NCI-H2029 (cell line): ENCODE measurements at regions not wholly inside any gene's neighbourhood (a gene's known extent, or its start where the extent isn't known, plus 50 kb on each side); places are given as distances from the start of the nearest gene placed in this dataset.
"Not testable (repeated sequence)": the region's sequence is repeated elsewhere in the genome, so short reads cannot be mapped to it uniquely, and the experiment has no call there.

Source experiments
- DNase-seq: peaks from one replicate; lab custom pipeline; 2025; lab: John Stamatoyannopoulos, UW

DNA sequence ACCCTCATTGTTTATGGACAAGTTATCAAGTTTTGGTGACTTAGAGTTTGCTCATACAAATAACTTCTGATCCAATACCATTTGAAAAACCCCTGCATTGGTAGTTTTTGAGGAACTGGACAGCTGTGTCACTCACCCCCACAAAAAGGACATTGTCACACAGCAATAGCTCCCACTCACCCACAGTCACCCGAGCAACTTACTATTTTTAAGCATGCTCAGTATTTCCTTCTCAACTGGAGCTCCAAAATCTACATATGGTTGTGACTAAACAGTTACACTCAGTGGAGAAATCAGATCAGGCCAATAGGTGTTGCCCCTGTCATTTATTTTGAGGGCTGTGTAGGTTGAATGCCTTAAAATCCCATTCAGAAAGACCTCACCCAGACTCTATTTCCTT lies 165.2 kb upstream of the AUTS2 start:
- DNase-seq, result no peak

DNA sequence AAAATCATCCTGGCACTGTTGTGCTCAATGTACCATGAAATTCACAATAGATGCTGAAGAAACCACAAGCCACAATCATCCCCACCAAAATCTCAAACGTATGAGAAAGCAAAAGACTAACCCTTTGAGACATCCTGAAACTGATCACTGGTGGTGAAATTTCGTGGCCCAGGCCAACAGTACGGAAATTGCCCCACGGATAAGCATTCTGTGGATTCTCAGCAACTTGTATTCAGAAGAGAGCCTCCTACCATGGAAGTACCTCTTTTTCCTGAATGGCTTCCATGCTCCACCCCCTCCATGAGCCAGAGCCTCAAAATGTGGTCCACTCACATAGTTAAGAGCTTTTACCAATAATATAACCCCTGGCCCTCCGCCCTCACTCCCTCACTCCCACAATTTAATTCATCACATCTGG lies 163.9 kb upstream of the AUTS2 start:
- DNase-seq, result no peak

DNA sequence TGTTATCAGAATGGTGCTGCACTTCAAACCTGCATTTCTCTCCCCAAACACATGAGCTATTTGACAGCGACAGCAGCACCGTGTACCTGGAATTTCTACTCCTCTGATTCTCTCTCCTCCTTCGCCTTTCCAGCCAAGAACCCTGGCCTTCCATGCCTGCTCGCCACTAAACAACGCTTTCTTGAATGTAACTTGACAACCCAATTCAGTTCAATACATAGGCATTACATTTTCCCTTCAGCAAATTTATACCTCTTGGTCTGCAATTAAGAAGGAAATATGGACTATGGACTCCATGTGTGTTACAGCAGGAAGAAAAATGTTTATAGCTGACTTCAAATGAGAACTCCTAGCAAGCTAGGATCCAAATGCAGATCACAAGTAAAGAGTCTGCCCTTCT lies 162.6 kb upstream of the AUTS2 start:
- DNase-seq, result no peak

DNA sequence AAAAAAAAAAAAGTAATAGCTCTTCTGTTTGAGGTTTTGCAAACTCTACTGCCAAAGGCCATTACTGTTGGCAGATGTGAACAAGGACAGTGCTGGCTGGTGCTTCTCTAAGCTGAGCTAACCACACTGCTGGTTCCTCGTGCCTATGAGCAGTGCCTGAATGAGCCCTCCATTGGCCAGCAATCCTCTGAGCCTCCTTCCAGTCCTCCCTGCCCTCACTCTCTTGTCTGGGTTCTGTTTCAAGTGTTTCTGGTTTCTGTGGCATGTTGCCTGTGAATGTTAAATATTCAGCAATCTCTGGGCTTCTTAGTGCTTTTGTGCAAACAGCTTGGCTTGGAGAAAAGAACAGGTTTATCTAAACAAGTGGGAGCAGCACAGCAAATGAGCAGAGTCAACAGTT lies 161.3 kb upstream of the AUTS2 start:
- no peak for DNase-seq

DNA sequence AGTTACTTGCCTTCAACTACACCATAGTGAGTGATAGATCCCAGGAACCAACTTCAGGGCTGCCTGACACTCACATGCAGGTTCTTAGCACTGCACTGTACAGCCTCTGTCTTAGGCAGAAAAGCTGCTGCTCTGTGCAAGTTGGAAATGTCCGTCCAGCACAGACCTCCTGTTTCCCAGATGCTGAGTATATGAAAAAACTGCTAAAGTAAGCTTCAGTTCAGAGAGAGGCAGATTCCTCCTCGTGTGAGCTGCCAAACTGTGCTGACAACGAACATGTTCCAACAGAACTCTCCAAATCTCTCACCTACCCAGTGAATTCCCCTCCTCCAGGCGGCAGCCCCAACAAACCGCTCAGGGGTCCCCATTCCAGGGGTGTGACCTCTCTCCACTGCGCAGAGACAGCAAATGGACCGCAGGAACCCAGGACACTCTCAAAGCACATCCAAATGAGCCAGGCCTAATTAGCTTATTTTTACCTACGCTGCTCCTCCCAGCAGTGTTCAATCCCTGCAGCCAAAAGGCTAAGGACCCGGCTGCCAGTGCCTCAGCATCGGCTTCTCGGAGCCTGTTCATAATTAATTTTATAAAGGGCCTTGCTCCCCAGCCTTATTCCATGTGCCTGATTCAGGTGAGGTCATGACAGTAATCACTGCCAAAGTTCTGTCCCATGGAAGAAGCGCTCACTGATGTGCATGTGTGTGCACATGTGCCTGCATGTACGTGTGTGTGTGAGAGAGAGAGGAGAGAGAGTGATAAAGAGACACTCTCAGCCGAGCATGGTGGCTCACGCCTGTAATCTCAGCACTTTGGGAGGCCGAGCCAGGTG lies 159.5 kb upstream of the AUTS2 start:
- no peak for DNase-seq

DNA sequence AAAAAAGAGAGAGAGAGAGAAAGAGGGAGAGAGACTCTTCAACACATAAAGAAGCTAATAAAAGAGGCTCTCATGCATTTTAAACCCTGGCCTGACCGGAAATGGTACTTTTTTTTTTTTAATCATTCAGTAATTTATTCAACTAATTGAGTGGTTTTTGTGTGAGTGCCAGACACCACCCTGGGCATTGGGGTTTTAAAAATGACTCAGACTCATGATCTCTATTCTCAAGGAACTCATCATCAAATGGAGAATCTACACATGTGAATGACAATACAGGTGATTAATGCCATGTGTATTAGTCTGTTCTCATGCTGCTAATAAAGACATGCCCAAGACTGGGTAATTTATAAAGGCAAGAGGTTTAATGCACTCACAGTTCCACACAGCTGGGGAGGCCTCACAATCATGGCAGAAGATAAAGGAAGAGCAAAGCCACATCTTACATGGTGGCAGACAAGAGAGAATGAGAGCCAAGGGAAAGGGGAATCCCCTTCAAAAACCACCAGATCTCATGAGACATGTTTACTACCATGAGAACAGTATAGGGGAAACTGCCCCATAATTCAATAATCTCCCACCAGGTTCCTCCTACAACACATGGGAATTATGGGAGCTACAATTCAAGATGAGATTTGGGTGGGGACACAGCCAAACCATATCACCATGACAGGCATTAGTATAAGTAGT lies 158.5 kb upstream of the AUTS2 start:
- no peak for DNase-seq

DNA sequence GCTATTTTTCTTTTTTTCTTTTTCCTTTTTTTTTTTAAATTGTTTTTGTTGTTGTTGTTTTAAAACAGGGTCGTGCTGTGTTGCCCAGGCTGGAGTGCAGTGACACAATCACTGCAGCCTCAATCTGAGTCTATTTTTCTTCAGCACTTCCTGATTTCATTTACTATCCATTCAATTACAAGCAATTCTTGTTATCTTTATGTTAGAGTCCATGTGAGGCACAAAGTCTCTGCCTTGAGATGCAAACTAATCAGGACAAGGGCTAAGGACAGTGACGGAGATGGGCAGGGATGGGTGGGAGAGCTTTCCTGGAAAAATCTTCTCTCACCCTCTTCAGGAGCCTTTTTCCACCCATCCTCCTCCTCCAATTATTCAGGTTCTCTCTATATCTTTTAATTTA lies 157.3 kb upstream of the AUTS2 start:
- no peak for DNase-seq

DNA sequence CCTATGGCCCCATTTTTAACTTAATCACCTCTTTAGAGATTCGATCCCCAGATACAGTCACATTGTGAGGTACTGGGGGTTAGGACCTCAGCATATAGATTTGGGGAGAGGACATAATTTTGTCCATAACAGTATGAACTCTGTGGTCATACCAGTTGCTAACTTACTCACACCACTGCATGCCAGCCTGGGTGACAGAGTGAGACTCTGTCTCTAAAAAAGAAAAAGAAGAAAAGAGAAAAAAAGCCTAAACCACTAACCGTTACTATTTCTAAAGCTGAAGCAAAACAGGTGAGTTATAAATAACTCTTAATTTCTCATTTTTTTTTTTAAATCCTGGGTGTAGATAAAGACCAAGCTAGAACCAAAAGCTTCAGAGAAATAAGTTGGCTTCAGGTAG lies 155.1 kb upstream of the AUTS2 start:
- no peak for DNase-seq

DNA sequence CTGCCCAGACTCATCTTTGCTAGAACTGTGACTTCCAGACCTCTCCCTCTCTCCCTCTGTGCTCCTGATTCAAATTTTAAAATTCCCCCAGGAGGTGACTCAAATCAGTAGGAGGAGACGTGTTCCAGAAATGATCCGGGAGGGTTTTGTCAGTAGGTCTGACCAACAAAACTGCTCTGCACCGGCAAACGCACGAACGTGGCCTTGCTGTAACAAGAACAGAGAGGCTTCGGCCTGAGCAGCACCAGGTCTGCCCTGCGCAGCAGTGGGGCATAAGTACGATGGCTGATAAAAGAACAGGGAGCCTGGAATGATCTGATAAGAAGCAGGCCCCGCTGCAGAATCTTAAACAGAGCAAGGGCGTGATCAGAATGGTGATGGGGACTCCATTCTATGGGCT lies 152.7 kb upstream of the AUTS2 start:
- no peak for DNase-seq

DNA sequence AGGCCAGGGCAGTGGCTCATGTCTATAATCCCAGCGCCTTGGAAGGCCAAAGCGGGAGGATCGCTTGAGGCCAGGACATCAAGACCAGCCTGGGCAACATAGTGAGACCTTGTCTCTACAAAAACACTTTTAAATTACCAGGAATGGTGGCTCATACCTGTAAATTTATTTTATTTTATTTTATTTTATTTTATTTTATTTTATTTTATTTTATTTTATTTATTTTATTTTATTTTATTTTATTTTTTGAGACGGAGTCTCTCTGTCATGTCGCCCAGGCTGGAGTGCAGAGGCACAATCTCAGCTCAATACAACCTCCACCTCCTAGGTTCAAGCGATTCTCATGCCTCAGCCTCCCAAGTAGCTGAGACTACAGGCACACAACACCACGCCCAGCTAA lies 152.1 kb upstream of the AUTS2 start:
- not testable (repeated sequence) for DNase-seq

DNA sequence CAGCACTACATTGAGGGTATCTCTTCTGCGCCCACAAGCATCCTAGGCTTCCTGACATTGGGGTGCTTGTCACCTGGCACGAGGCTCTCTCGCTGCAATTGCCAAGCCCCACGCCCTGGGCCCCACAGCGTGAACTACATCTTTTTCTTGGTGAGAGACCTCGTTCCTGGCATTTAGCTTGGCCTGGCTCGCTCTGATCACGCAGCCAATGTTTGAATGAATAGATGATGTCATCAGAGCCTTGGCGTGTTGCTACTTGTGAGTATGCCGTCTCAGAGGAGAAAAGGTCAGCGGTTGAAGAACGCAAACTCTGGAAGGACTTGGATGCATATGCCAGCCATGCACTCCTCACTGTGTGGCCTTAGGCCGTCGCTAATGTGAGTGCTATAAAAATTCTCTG lies 150.2 kb upstream of the AUTS2 start:
- no peak for DNase-seq

DNA sequence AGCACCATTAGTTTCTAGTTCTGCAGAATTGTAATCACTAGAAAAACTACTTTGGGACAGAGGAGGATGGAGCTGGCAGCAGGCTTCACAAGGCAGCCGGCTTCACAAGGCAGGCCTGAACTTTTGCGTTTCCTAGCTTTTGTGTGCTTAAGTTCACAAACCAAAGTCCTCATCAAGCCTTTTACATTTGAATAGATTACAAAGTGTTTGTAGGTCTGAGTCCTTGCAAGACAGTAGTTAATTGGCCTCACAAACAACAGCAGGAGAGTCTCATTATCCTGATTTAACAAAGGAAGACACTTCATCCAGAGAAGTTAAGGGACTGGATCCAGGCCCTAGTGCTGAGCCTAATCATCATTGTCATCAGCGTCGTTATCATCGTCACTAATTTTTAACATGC lies 147.8 kb upstream of the AUTS2 start:
- no peak for DNase-seq

DNA sequence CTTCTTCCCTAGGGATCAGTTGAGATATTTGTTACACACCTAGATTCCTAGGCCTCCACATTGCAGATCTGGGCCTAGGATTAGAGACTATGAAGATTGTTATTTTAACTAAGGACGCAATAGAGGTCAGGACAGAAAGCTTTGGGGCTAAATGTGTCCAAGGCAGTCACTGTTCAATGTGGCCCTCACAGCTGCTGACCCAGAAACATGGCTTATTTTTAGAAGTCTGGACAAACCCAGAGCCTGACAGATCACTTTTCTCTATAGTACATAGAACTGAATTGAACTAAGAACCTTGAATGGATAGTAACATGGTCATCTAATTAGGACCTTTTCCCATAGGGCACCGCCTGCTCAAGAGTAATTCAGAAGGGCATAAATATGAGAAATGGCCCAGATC lies 146.6 kb upstream of the AUTS2 start:
- DNase-seq, result no peak

DNA sequence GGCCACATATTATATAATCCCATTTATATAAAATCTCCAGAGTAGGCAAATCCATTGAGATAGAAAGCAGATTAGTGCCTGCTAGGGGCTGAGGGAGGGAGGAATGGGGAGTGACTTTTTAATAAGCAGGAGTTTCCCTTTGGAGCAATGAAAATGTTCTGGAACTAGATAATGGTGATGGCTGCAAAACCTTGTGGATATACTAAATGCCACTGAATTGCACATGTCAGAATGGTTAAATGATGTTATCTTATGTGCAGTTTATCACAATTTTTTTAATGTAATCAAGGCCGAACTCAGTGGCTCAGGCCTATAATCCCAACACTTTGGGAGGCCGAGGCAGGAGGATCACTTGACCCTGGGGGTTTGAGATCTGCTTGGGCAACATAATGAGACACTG lies 145.5 kb upstream of the AUTS2 start:
- DNase-seq, result no peak

DNA sequence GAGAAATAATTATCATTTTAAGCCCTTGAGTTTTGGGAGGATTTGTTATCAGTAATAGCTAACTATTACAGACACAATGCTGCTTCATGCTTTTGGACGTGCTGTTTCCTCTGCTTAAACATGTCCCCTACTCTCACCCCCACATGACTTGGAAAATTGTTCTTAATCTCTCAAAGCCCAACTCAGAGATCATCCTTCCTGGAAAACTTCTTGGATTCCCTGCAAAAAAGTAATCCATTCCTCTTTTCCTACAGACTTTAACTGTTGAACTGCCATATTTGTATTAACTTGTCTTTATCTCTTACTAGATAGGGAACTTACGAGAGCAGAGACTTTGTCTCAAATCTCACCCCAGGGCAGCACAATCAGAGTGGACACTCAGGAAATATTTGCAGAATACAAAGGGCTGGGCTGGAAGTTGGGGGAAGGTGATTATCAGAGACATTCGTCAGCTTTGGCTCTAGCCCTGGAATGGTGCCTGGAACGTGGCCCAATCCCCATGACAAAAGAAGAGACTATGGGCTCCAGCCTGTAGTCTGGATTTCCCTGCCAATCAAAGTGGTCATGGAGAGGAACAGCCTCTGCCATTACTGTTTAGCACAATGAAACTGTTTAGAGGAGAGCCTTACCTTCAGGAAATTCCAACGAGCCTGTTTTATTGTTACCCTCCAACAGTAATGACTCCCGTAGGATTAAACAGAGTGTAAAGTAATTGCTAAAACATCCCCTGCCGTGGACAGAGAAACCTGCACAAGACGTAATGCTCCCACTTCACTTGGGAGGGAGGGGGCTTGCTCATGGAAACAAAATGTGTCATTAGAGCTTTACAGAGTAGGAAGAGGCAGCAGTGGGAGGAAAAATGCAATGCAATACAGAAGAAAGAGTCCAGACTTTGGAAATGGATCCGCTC lies 140.4 kb upstream of the AUTS2 start:
- DNase-seq, result peak; percentile 78

DNA sequence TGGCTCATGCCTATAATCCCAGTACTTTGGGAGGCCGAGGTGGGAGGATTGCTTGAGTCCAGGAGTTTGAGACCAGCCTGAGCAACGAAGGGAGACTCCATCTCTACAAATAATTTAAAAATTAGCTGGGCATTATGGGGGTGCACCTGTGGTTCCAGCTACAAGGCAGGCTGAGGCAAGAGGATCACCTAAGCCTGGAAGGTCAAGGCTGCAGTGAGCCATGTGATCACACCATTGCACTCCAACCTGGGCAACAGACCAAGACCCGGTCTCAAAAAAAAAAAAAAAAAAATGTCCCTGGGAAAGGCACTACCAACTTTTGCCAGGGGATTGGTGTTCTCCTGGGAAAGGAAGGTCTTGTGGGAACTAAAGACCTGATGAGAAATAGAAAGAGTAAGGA lies 134.2 kb upstream of the AUTS2 start:
- no peak for DNase-seq

DNA sequence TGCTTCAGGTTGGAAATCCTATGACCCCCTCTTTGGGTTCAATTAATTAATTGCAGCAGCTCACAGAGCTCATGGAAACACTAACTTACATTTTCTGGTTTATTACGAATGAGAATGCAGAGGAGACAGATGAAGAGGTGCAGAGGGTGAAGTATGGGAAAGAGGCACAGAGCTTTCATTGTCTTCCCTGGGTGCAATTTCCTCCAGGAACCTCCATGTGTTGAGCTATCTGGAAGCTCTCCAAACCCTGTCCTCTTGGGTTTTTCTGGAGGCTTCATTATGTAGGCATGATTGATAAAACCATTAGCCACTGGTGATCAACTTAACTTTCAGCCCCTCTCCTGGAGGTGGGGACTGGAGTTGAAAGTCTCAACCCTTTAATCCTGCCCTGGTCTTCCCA lies 133.0 kb upstream of the AUTS2 start:
- no peak for DNase-seq

DNA sequence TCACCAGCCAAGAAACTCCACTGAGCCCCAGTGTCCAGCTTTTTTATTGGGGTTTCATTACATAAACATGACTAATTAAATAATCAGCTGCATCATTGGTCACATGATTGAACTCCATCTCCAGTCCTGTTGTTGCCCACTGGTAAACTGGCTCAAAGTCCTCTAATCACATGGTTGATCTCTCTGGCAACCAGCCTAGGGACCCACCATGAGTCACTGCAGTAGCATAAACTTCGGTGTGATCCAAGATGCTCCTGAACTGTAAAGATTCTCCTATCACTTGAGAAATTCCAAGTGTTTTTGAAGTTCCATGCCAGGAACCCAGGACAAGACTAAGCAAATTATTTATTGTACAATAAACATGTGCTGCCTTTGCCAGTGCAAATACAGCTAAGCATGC lies 130.4 kb upstream of the AUTS2 start:
- no peak for DNase-seq

DNA sequence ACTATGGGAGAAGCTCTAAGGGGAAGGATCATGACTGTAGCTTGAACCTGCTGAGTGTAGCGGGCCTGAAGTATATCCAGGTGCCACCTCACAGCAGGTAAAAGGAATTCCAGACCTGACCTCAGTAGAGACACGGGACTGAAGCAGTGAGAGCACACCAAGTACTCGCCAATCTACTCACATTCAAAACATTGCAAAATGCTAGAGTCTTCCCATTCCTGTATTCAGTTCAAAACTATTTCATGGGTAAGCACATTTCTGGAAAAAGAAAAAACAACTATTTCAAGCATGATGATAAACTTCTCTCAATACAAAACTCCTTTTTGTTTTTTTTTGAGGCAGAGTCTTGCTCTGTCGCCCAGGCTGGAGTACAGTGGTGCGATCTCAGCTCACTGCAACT lies 121.9 kb upstream of the AUTS2 start:
- no peak for DNase-seq

DNA sequence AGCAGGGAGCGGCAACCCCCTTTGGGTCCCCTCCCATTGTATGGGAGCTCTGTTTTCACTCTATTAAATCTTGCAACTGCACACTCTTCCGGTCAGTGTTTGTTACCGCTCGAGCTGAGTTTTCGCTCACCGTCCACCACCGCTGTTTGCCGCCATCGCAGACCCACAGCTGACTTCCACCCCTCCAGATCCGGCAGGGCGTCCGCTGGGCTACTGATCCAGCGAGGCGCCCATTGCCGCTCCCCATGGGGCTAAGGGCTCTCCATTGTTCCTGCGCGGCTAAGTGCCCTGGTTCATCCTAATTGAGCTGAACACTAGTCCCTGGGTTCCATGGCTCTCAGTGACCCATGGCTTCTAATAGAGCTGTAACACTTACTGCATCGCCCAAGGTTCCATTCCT lies 115.6 kb upstream of the AUTS2 start:
- no peak for DNase-seq

DNA sequence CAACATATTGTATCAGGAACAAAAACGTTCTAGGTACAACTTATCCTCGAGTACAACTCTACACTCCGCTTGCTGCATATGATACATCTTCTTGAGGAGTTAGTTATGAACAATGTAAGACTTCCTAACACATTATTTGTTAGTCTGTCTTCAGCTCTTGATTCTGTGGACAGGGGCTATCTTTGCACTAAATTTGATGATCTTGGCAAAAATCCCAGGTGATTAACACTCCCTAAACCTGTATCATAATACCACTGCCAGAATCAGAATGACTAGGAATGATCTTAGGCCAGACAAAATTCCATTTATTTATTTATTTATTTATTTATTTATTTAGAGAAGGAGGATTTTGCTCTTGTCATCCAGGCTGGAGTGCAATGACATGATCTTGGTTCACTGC lies 108.7 kb upstream of the AUTS2 start:
- DNase-seq, result no peak

DNA sequence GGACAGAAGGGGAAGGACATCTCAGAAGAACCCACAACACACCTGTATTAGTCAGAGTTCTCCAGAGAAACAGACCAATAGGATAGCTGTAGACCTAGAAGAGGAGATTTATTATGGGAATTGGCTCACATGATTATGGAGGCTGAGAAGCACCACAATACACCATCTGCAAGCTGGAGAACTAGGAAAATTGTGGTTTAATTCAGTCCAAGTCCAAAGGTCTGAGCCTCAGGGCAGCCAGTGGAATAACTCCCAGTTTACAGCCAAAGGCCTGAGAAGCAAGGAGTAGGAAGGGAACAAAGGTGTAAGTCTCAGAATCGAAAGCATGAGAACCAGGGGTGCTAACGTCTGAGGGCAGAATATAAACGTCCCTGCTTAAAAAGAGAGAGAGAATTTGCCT lies 99.6 kb upstream of the AUTS2 start:
- DNase-seq, result no peak

DNA sequence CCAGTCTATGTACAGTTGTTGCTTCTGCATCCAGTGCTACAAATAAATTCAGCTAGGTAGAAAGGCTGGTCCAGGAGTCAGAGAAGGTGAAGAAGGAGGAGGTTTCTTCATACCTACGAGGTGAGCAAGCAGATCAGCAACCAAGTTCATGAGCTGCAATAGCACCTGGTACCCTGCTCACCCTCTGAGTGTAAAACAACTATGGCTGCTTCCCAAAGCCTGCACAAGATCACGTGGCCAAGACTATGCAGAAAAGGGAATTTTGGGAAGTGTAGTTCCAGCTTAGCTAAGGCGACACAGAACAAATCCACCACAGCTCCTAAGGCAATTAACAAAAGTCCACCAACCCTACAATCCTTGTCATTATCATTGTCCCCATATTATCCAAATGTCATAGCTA lies 95.9 kb upstream of the AUTS2 start:
- no peak for DNase-seq
